ENCODE measurements at regions not wholly inside any gene's neighbourhood (a gene's known extent, or its start where the extent isn't known, plus 50 kb on each side); places are given as distances from the start of the nearest gene placed in this dataset.

DNA sequence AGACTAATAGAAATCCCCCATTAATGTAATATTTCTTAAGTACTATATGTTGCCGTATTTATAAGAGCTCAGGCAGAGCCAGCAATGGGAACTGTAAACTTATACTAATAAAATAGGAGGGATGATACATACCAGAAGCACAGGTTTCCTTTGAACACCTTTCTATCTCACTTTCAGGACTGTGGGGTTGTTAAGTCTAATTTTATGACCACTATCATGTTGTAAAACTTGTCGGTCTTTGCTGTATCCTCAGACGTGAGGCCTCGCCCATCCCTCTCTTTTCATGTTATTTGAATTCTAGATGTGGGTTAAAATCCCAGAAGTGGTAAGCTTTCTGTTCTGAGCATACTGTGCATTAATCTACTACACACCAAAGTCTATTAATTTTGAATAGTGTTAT lies 1083.5 kb upstream of the TENM4 start:
- Histone ChIP-seq H3K79me2 (ENCODE audit: control insufficient read depth, insufficient read depth, low read length) (no peaks in the 10 kb centered on the region), H3K9me3 (replicated peaks; ENCODE audit: control insufficient read depth, insufficient read depth, low read length) (no peaks in the 10 kb centered on the region), H3K9ac (replicated peaks; ENCODE audit: extremely low read depth, insufficient read depth, low read length) (no peak overlapping the region), H3K27ac (ENCODE audit: insufficient read depth, low read depth, low read length) (no peak overlapping the region), H3K9me1 (replicated peaks; ENCODE audit: control insufficient read depth, extremely low read depth, insufficient read depth, low read length) (no peaks in the 10 kb centered on the region), H3K36me3 (ENCODE audit: control insufficient read depth in 2 of 2, extremely low read depth in 1 of 2, insufficient read depth in 2 of 2, low read length in 2 of 2) (no peaks in the 10 kb centered on the region), H3K27me3 (ENCODE audit: control insufficient read depth in 2 of 2, insufficient read depth in 2 of 2, low read length in 2 of 2) (no peaks in the 10 kb centered on the region), H4K20me1 (replicated peaks; ENCODE audit: control insufficient read depth, extremely low read depth, insufficient read depth, low read length) (no peaks in the 10 kb centered on the region), H3K4me2 (ENCODE audit: insufficient read depth, low read length) (no peak overlapping the region), H3K4me1 (ENCODE audit: control insufficient read depth, extremely low read depth, insufficient read depth, low read length) (no peaks in the 10 kb centered on the region), H2AFZ (ENCODE audit: low read depth, low read length) (no peak overlapping the region), H3K4me3 (replicated peaks in 1 of 3; ENCODE audit: insufficient read depth in 1 of 3, low read depth in 1 of 3, low read length in 3 of 3) (no peak overlapping the region)
- BruUV-seq (replicated peaks): no TSS peak
- no peak for DNase-seq (ENCODE audit: low read depth, low spot score)
- POLR2A ChIA-PET: no interaction called here
- CTCF ChIA-PET: no interaction called here
- TF ChIP-seq POLR2AphosphoS5 (IDR thresholded peaks at IDR 0.05; ENCODE audit: insufficient read depth, low read depth, low read length): no peak
- no peak for TF ChIP-seq POLR2A (IDR thresholded peaks at IDR 0.05; ENCODE audit: low read depth, low read length)
- no peak for TF ChIP-seq MYC (IDR thresholded peaks at IDR 0.05; ENCODE audit: low read depth, low read length)
- no peak for TF ChIP-seq GATA2 (IDR thresholded peaks at IDR 0.05; ENCODE audit: insufficient read depth, insufficient read length, low read depth, low read length)
- TF ChIP-seq, protein P1, sequence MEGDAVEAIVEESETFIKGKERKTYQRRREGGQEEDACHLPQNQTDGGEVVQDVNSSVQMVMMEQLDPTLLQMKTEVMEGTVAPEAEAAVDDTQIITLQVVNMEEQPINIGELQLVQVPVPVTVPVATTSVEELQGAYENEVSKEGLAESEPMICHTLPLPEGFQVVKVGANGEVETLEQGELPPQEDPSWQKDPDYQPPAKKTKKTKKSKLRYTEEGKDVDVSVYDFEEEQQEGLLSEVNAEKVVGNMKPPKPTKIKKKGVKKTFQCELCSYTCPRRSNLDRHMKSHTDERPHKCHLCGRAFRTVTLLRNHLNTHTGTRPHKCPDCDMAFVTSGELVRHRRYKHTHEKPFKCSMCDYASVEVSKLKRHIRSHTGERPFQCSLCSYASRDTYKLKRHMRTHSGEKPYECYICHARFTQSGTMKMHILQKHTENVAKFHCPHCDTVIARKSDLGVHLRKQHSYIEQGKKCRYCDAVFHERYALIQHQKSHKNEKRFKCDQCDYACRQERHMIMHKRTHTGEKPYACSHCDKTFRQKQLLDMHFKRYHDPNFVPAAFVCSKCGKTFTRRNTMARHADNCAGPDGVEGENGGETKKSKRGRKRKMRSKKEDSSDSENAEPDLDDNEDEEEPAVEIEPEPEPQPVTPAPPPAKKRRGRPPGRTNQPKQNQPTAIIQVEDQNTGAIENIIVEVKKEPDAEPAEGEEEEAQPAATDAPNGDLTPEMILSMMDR (IDR thresholded peaks at IDR 0.05; ENCODE audit: extremely low read depth in 1 of 2, insufficient read depth in 1 of 2, low read depth in 1 of 2, low read length in 2 of 2): no peak
- TF ChIP-seq, protein P2, sequence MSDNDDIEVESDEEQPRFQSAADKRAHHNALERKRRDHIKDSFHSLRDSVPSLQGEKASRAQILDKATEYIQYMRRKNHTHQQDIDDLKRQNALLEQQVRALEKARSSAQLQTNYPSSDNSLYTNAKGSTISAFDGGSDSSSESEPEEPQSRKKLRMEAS (IDR thresholded peaks at IDR 0.05; ENCODE audit: insufficient read depth, insufficient read length): no peak
- no peak for TF ChIP-seq EZH2 (IDR thresholded peaks at IDR 0.05; ENCODE audit: borderline replicate concordance, low read depth, low read length, severe bottlenecking)
- no peak for TF ChIP-seq JUN (IDR thresholded peaks at IDR 0.05; ENCODE audit: borderline replicate concordance, insufficient read depth, insufficient read length, low read depth)
- no peak for TF ChIP-seq FOS (IDR thresholded peaks at IDR 0.05; ENCODE audit: borderline replicate concordance, insufficient read depth, low read length)
- intact Hi-C loops (cut with micrococcal nuclease): no loop called here
- no peak for FAIRE-seq
- dilution Hi-C loops (cut with MboI; ENCODE audit: extremely low pct_ligation_motif_present, low sequenced_read_pairs): no loop called here
